Neural cell (in vitro differentiated cells): ENCODE measurements at regions not wholly inside any gene's neighbourhood (a gene's known extent, or its start where the extent isn't known, plus 50 kb on each side); places are given as distances from the start of the nearest gene placed in this dataset.

Source experiments
- RAD21 ChIP-seq: fragments of 450-650 bp; conservative IDR thresholded peaks from 2 replicates; pipeline ENCODE4 v1.6.1; 2014; ENCODE audit warnings: antibody characterized with exemption, mild to moderate bottlenecking, moderate library complexity
- REST ChIP-seq: IDR thresholded peaks from 2 replicates; pipeline ENCODE4 v1.6.1; 2012; ENCODE audit warnings: borderline replicate concordance

- TF ChIP-seq RAD21 = no peak
- TF ChIP-seq REST = no peak
These were observed 64.7 kb upstream of the ERCC6L2 start for GRCh38 chr9:95810814-95811213.
